Smooth muscle cell (in vitro differentiated cells): ENCODE measurements at regions not wholly inside any gene's neighbourhood (a gene's known extent, or its start where the extent isn't known, plus 50 kb on each side); places are given as distances from the start of the nearest gene placed in this dataset.

ENCODE experiments used
- DNase-seq: peaks from one replicate; lab custom pipeline; 2025; ENCODE audit not compliant: unreplicated experiment; lab: John Stamatoyannopoulos, UW
- H2AFZ ChIP-seq: fragments of 200-600 bp; sonication (generic); 2 replicates; pipeline ENCODE4 v1.6.0; 2016; ENCODE audit warnings: antibody characterized with exemption, low read depth, mild to moderate bottlenecking
- H3F3A ChIP-seq: fragments of 200-600 bp; sonication (generic); 2 replicates; pipeline ENCODE4 v1.6.0; 2017; ENCODE audit warnings: antibody characterized with exemption, low read depth
- H3K27ac ChIP-seq: fragments of 200-600 bp; sonication (generic); 2 replicates; pipeline ENCODE4 v1.5.1; 2016; ENCODE audit warnings: low read depth, mild to moderate bottlenecking
- H3K27me3 ChIP-seq: fragments of 200-600 bp; sonication (generic); 2 replicates; pipeline ENCODE4 v1.6.1; 2016; ENCODE audit warnings: low read depth, mild to moderate bottlenecking
- H3K36me3 ChIP-seq: fragments of 200-600 bp; sonication (generic); 2 replicates; pipeline ENCODE4 v1.5.1; 2016; ENCODE audit warnings: low read depth
- H3K4me1 ChIP-seq: fragments of 200-600 bp; sonication (generic); 2 replicates; pipeline ENCODE4 v1.5.1; 2016; ENCODE audit warnings: low read depth
- H3K4me2 ChIP-seq: fragments of 200-600 bp; sonication (generic); 2 replicates; pipeline ENCODE4 v1.6.0; 2016; ENCODE audit warnings: mild to moderate bottlenecking
- H3K4me3 ChIP-seq: fragments of 200-600 bp; sonication (generic); 2 replicates; pipeline ENCODE4 v1.5.1; 2016; ENCODE audit warnings: mild to moderate bottlenecking
- H3K79me2 ChIP-seq: fragments of 200-600 bp; sonication (generic); 2 replicates; pipeline ENCODE4 v1.6.0; 2016; ENCODE audit warnings: low read depth, mild to moderate bottlenecking
- H3K9ac ChIP-seq: fragments of 200-600 bp; sonication (generic); 2 replicates; pipeline ENCODE4 v1.6.0; 2016; ENCODE audit warnings: low read depth
- H3K9me3 ChIP-seq: fragments of 200-600 bp; sonication (generic); replicated peaks from 2 replicates; pipeline ENCODE4 v1.5.1; 2016; ENCODE audit warnings: low read depth
- H4K20me1 ChIP-seq: fragments of 200-600 bp; sonication (generic); 2 replicates; pipeline ENCODE4 v1.6.0; 2016; ENCODE audit warnings: low read depth
- CTCF ChIP-seq: fragments of 200-600 bp; sonication (generic); IDR thresholded peaks from 2 replicates; pipeline ENCODE4 v1.5.1; 2017; ENCODE audit warnings: borderline replicate concordance, mild to moderate bottlenecking, antibody characterized with exemption; ENCODE audit not compliant: insufficient read depth, poor library complexity, severe bottlenecking
- WGBS: methylation state at CpG from one replicate; pipeline ENCODE4 v1.1.7; 2016; ENCODE audit warnings: low lambda C conversion rate; 5-methylcytosine and 5-hydroxymethylcytosine counted together

DNA sequence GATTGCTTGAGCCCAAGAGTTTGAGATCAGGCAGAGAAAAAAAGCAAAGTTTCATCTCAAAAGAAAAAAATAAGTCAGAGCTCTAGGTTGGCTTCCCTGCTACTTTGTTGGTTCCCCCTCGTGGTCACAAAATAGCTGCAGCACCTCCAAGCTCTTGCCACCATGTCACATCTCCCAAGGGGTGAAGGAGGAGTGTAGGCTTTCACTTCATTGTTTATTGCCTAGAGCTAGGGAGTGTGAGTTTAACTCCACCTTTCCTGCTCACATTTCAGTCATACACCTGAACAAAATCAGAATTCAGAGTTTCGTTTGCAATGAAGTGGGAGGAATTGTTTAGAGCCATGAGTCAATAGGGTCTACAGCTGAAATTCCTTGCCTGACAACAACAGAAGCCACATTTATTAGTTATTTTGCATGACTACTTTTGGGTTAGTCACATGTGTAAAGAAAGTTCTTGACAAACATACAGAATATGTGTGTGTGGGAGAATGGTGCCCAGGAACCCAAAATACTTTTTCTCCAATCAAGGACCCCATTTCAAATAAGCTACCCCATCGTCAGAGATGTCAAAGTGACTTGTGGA is 56.2 kb upstream of the UFL1 start:
- no peak overlapping the region for H3K4me3 ChIP-seq
- 77% methylated on average over 3 of the region's 3 CpGs for WGBS

GRCh38 chr6:96466147-96466863 is 55.3 kb upstream of the UFL1 start:
- Histone ChIP-seq H3F3A (no peaks in the 10 kb centered on the region), H3K36me3 (no peaks in the 10 kb centered on the region), H4K20me1 (no peaks in the 10 kb centered on the region), H2AFZ (no peak overlapping the region), H3K79me2 (no peaks in the 10 kb centered on the region), H3K4me3 (no peak overlapping the region), H3K9ac (no peak overlapping the region), H3K27ac (no peak overlapping the region), H3K4me1 (no peaks in the 10 kb centered on the region), H3K27me3 (no peaks in the 10 kb centered on the region), H3K9me3 (no peaks in the 10 kb centered on the region), H3K4me2 (no peak overlapping the region)
- DNase-seq, result no peak
- WGBS, result 77% methylated on average over 2 of the region's 2 CpGs
- no peak for TF ChIP-seq CTCF

More for the DNA sequence above, 56.2 kb upstream of the UFL1 start:
- no peak for TF ChIP-seq CTCF
- no peak for DNase-seq
- Histone ChIP-seq H3K9me3 (no peaks in the 10 kb centered on the region), H3K4me1 (no peaks in the 10 kb centered on the region), H4K20me1 (no peaks in the 10 kb centered on the region), H3K27ac (no peak overlapping the region), H3K79me2 (no peaks in the 10 kb centered on the region), H3F3A (no peaks in the 10 kb centered on the region), H3K27me3 (no peaks in the 10 kb centered on the region), H3K4me2 (no peak overlapping the region), H2AFZ (no peak overlapping the region), H3K36me3 (no peaks in the 10 kb centered on the region), H3K9ac (no peak overlapping the region)

GRCh38 chr6:96467814-96468213 is 53.8 kb upstream of the UFL1 start:
- H3K9ac ChIP-seq, result no peak overlapping the region
- H3K27ac ChIP-seq, result no peak overlapping the region

More at GRCh38 chr6:96467814-96468213, 53.8 kb upstream of the UFL1 start:
- no peak for TF ChIP-seq CTCF
- Histone ChIP-seq H3K79me2 (no peaks in the 10 kb centered on the region), H3K4me3 (no peak overlapping the region), H3K9me3 (no peaks in the 10 kb centered on the region), H3F3A (no peaks in the 10 kb centered on the region), H4K20me1 (no peaks in the 10 kb centered on the region), H3K27me3 (no peaks in the 10 kb centered on the region), H3K36me3 (no peaks in the 10 kb centered on the region), H3K4me2 (no peak overlapping the region), H3K4me1 (no peaks in the 10 kb centered on the region), H2AFZ (no peak overlapping the region)
- DNase-seq, result no peak
